GM23338 (cell line): ENCODE measurements at regions not wholly inside any gene's neighbourhood (a gene's known extent, or its start where the extent isn't known, plus 50 kb on each side); places are given as distances from the start of the nearest gene placed in this dataset.

ENCODE experiments used
- ATAC-seq: fragments of 200-7000 bp; cut with Tn5 transposase; 3 replicates; pipeline ENCODE4 v1.9.1; 2020
- DNase-seq: peaks from one replicate; pipeline ENCODE4 v3.0.0-alpha.2; 2015; ENCODE audit warnings: low spot score
- H2AFZ ChIP-seq: fragments of 200-600 bp; sonication (generic); 2 replicates; pipeline ENCODE4 v1.8.0; 2016; ENCODE audit warnings: antibody characterized with exemption, mild to moderate bottlenecking, moderate library complexity
- H3F3A ChIP-seq: fragments of 200-600 bp; sonication (generic); replicated peaks from 2 replicates; pipeline ENCODE4 v1.8.0; 2017; ENCODE audit warnings: antibody characterized with exemption, mixed run types, low read depth
- H3K27ac ChIP-seq: fragments of 200-600 bp; sonication (generic); 2 replicates; pipeline ENCODE4 v1.6.1; 2016; ENCODE audit warnings: low read depth
- H3K27me3 ChIP-seq: fragments of 200-600 bp; sonication (generic); 2 replicates; pipeline ENCODE4 v1.8.0; 2016; ENCODE audit warnings: mild to moderate bottlenecking, mixed run types, moderate library complexity; ENCODE audit not compliant: insufficient read depth
- H3K36me3 ChIP-seq: fragments of 200-600 bp; sonication (generic); 2 replicates; pipeline ENCODE4 v1.8.0; 2016; ENCODE audit warnings: mild to moderate bottlenecking; ENCODE audit not compliant: insufficient read depth
- H3K4me1 ChIP-seq: fragments of 200-600 bp; sonication (generic); 2 replicates; pipeline ENCODE4 v1.8.0; 2016; ENCODE audit warnings: mild to moderate bottlenecking, moderate library complexity; ENCODE audit not compliant: insufficient read depth
- H3K4me2 ChIP-seq: fragments of 200-600 bp; sonication (generic); 2 replicates; pipeline ENCODE4 v1.7.1; 2017; ENCODE audit warnings: mixed run types
- H3K4me3 ChIP-seq: fragments of 200-600 bp; sonication (generic); 2 replicates; pipeline ENCODE4 v1.6.1; 2016; ENCODE audit warnings: mixed run types
- H3K79me2 ChIP-seq: fragments of 200-600 bp; sonication (generic); replicated peaks from 2 replicates; pipeline ENCODE4 v1.8.0; 2017; ENCODE audit warnings: mild to moderate bottlenecking; ENCODE audit not compliant: insufficient read depth
- H3K9me2 ChIP-seq: fragments of 200-600 bp; sonication (generic); 2 replicates; pipeline ENCODE4 v1.8.0; 2017; ENCODE audit not compliant: insufficient read depth
- H4K20me1 ChIP-seq: fragments of 200-600 bp; sonication (generic); replicated peaks from 2 replicates; pipeline ENCODE4 v1.8.0; 2017; ENCODE audit warnings: mild to moderate bottlenecking; ENCODE audit not compliant: insufficient read depth
- H3K27ac Mint-ChIP-seq: 2 replicates; pipeline ENCODE4 v1.8.0; 2020; ENCODE audit warnings: inconsistent platforms, mild to moderate bottlenecking, moderate library complexity, mixed read lengths
- H3K27me3 Mint-ChIP-seq: 3 replicates; pipeline ENCODE4 v1.8.0; 2022; ENCODE audit warnings: low read depth, mild to moderate bottlenecking, moderate library complexity, mixed read lengths, inconsistent platforms; ENCODE audit not compliant: insufficient read depth, poor library complexity
- H3K36me3 Mint-ChIP-seq: 3 replicates; pipeline ENCODE4 v1.8.0; 2021; ENCODE audit warnings: low read depth, mild to moderate bottlenecking, inconsistent platforms, moderate library complexity, mixed read lengths
- H3K4me1 Mint-ChIP-seq: 3 replicates; pipeline ENCODE4 v1.8.0; 2020; ENCODE audit warnings: mild to moderate bottlenecking, inconsistent platforms, mixed read lengths
- H3K4me3 Mint-ChIP-seq: 3 replicates; pipeline ENCODE4 v1.8.0; 2021; ENCODE audit warnings: moderate library complexity, mild to moderate bottlenecking, inconsistent platforms, mixed read lengths
- H3K9me3 Mint-ChIP-seq: 3 replicates; pipeline ENCODE4 v1.8.0; 2020; ENCODE audit warnings: moderate library complexity, mild to moderate bottlenecking, inconsistent platforms, mixed read lengths
- CREB1 ChIP-seq: fragments of 250-450 bp; sonication (Bioruptor Pico); IDR thresholded peaks from 2 replicates; pipeline ENCODE4 v1.5.0; 2020; ENCODE audit warnings: low read depth, mild to moderate bottlenecking, moderate library complexity
- EZH2 ChIP-seq: fragments of 200-600 bp; sonication (generic); IDR thresholded peaks from one replicate; pipeline ENCODE4 v1.8.0; 2017; ENCODE audit warnings: antibody characterized with exemption, mild to moderate bottlenecking, low read depth; ENCODE audit not compliant: unreplicated experiment
- EZH2phosphoT487 ChIP-seq: fragments of 200-600 bp; sonication (generic); IDR thresholded peaks from one replicate; pipeline ENCODE4 v1.8.1; 2018; ENCODE audit warnings: antibody characterized with exemption; ENCODE audit not compliant: unreplicated experiment
- JUNB ChIP-seq: IDR thresholded peaks from one replicate; pipeline ENCODE4 v1.6.1; 2016; ENCODE audit warnings: antibody characterized with exemption; ENCODE audit not compliant: unreplicated experiment
- NANOG ChIP-seq: IDR thresholded peaks from 2 replicates; pipeline ENCODE4 v1.6.1; 2016; ENCODE audit warnings: antibody characterized with exemption, borderline replicate concordance
- POLR2AphosphoS5 ChIP-seq: IDR thresholded peaks from 2 replicates; pipeline ENCODE4 v1.6.1; 2016; ENCODE audit warnings: antibody characterized with exemption, low read depth
- STAT1 ChIP-seq: IDR thresholded peaks from one replicate; pipeline ENCODE4 v1.6.1; 2016; ENCODE audit warnings: antibody characterized with exemption; ENCODE audit not compliant: unreplicated experiment
- ZNF114 ChIP-seq: fragments of 250-450 bp; sonication (Bioruptor Pico); IDR thresholded peaks from 2 replicates; pipeline ENCODE4 v1.5.0; 2020; ENCODE audit warnings: mild to moderate bottlenecking, moderate library complexity
- ZNF331 ChIP-seq: fragments of 250-450 bp; sonication (Bioruptor Pico); IDR thresholded peaks from 2 replicates; pipeline ENCODE4 v1.5.0; 2020; ENCODE audit warnings: low read depth, mild to moderate bottlenecking, moderate library complexity
- TF ChIP-seq, protein P1 (sequence below): IDR thresholded peaks from one replicate; pipeline ENCODE4 v1.6.1; 2018; ENCODE audit warnings: antibody characterized with exemption; ENCODE audit not compliant: unreplicated experiment
- TF ChIP-seq, protein P2 (sequence below): IDR thresholded peaks from 2 replicates; pipeline ENCODE4 v1.6.1; 2016; ENCODE audit warnings: antibody characterized with exemption
- TF ChIP-seq, protein P3 (sequence below), 2 experiments: fragments of 200-600 bp in 1 of 2; sonication (generic) in 1 of 2; conservative IDR thresholded peaks; 2 replicates each; pipeline versions ENCODE4 v1.5.1 to v1.6.1; 2016 to 2017; ENCODE audit warnings: antibody characterized with exemption in 2 of 2, low read depth in 2 of 2, mild to moderate bottlenecking in 2 of 2, moderate library complexity in 1 of 2
- TF ChIP-seq, protein P4 (sequence below): fragments of 250-450 bp; sonication (Bioruptor Pico); IDR thresholded peaks from 2 replicates; pipeline ENCODE4 v1.5.0; 2020; ENCODE audit warnings: mild to moderate bottlenecking, moderate library complexity

DNA sequence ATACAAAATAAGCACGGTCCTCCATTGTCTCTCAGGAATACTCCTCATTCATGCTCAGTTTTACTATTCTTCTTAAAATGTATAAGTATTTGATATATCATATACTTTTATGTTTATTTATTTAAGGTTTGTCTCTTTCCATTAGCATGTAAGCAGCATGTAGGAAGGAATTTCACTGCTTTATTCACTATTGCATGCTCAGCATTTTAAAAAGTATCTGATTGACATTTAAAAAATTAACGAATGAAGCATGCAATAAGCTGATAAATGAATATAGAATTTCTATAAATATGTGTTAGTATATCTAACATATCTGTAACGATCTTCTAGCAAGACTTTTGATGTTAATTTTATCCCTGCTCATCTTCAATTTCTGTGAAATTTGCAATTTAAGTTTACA is 402.7 kb upstream of the BRINP3 start:
- H3K79me2 ChIP-seq = no peaks in the 10 kb centered on the region
- DNase-seq = no peak
- TF ChIP-seq EZH2phosphoT487 (no peak), EZH2 (no peak), CREB1 (CRISPR knock-in tag) (no peak), STAT1 (no peak), ZNF331 (CRISPR knock-in tag) (no peak), NANOG (no peak), ZNF114 (CRISPR knock-in tag) (no peak), JUNB (no peak), POLR2AphosphoS5 (no peak)
- TF ChIP-seq, protein P1, sequence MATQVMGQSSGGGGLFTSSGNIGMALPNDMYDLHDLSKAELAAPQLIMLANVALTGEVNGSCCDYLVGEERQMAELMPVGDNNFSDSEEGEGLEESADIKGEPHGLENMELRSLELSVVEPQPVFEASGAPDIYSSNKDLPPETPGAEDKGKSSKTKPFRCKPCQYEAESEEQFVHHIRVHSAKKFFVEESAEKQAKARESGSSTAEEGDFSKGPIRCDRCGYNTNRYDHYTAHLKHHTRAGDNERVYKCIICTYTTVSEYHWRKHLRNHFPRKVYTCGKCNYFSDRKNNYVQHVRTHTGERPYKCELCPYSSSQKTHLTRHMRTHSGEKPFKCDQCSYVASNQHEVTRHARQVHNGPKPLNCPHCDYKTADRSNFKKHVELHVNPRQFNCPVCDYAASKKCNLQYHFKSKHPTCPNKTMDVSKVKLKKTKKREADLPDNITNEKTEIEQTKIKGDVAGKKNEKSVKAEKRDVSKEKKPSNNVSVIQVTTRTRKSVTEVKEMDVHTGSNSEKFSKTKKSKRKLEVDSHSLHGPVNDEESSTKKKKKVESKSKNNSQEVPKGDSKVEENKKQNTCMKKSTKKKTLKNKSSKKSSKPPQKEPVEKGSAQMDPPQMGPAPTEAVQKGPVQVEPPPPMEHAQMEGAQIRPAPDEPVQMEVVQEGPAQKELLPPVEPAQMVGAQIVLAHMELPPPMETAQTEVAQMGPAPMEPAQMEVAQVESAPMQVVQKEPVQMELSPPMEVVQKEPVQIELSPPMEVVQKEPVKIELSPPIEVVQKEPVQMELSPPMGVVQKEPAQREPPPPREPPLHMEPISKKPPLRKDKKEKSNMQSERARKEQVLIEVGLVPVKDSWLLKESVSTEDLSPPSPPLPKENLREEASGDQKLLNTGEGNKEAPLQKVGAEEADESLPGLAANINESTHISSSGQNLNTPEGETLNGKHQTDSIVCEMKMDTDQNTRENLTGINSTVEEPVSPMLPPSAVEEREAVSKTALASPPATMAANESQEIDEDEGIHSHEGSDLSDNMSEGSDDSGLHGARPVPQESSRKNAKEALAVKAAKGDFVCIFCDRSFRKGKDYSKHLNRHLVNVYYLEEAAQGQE = no peak
- TF ChIP-seq, protein P2, sequence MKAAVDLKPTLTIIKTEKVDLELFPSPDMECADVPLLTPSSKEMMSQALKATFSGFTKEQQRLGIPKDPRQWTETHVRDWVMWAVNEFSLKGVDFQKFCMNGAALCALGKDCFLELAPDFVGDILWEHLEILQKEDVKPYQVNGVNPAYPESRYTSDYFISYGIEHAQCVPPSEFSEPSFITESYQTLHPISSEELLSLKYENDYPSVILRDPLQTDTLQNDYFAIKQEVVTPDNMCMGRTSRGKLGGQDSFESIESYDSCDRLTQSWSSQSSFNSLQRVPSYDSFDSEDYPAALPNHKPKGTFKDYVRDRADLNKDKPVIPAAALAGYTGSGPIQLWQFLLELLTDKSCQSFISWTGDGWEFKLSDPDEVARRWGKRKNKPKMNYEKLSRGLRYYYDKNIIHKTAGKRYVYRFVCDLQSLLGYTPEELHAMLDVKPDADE = no peak
- TF ChIP-seq, protein P3, sequence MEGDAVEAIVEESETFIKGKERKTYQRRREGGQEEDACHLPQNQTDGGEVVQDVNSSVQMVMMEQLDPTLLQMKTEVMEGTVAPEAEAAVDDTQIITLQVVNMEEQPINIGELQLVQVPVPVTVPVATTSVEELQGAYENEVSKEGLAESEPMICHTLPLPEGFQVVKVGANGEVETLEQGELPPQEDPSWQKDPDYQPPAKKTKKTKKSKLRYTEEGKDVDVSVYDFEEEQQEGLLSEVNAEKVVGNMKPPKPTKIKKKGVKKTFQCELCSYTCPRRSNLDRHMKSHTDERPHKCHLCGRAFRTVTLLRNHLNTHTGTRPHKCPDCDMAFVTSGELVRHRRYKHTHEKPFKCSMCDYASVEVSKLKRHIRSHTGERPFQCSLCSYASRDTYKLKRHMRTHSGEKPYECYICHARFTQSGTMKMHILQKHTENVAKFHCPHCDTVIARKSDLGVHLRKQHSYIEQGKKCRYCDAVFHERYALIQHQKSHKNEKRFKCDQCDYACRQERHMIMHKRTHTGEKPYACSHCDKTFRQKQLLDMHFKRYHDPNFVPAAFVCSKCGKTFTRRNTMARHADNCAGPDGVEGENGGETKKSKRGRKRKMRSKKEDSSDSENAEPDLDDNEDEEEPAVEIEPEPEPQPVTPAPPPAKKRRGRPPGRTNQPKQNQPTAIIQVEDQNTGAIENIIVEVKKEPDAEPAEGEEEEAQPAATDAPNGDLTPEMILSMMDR (conservative IDR thresholded peaks at IDR 0.05; ENCODE audit: low read depth in 2 of 2) = no peak
- TF ChIP-seq, protein P4, sequence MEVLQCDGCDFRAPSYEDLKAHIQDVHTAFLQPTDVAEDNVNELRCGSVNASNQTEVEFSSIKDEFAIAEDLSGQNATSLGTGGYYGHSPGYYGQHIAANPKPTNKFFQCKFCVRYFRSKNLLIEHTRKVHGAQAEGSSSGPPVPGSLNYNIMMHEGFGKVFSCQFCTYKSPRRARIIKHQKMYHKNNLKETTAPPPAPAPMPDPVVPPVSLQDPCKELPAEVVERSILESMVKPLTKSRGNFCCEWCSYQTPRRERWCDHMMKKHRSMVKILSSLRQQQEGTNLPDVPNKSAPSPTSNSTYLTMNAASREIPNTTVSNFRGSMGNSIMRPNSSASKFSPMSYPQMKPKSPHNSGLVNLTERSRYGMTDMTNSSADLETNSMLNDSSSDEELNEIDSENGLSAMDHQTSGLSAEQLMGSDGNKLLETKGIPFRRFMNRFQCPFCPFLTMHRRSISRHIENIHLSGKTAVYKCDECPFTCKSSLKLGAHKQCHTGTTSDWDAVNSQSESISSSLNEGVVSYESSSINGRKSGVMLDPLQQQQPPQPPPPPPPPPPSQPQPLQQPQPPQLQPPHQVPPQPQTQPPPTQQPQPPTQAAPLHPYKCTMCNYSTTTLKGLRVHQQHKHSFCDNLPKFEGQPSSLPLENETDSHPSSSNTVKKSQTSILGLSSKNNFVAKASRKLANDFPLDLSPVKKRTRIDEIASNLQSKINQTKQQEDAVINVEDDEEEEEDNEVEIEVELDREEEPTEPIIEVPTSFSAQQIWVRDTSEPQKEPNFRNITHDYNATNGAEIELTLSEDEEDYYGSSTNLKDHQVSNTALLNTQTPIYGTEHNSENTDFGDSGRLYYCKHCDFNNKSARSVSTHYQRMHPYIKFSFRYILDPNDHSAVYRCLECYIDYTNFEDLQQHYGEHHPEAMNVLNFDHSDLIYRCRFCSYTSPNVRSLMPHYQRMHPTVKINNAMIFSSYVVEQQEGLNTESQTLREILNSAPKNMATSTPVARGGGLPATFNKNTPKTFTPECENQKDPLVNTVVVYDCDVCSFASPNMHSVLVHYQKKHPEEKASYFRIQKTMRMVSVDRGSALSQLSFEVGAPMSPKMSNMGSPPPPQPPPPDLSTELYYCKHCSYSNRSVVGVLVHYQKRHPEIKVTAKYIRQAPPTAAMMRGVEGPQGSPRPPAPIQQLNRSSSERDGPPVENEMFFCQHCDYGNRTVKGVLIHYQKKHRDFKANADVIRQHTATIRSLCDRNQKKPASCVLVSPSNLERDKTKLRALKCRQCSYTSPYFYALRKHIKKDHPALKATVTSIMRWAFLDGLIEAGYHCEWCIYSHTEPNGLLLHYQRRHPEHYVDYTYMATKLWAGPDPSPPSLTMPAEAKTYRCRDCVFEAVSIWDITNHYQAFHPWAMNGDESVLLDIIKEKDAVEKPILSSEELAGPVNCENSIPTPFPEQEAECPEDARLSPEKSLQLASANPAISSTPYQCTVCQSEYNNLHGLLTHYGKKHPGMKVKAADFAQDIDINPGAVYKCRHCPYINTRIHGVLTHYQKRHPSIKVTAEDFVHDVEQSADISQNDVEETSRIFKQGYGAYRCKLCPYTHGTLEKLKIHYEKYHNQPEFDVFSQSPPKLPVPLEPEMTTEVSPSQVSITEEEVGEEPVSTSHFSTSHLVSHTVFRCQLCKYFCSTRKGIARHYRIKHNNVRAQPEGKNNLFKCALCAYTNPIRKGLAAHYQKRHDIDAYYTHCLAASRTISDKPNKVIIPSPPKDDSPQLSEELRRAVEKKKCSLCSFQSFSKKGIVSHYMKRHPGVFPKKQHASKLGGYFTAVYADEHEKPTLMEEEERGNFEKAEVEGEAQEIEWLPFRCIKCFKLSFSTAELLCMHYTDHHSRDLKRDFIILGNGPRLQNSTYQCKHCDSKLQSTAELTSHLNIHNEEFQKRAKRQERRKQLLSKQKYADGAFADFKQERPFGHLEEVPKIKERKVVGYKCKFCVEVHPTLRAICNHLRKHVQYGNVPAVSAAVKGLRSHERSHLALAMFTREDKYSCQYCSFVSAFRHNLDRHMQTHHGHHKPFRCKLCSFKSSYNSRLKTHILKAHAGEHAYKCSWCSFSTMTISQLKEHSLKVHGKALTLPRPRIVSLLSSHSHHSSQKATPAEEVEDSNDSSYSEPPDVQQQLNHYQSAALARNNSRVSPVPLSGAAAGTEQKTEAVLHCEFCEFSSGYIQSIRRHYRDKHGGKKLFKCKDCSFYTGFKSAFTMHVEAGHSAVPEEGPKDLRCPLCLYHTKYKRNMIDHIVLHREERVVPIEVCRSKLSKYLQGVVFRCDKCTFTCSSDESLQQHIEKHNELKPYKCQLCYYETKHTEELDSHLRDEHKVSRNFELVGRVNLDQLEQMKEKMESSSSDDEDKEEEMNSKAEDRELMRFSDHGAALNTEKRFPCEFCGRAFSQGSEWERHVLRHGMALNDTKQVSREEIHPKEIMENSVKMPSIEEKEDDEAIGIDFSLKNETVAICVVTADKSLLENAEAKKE = no peak
- no peak overlapping the region for H2AFZ ChIP-seq
- no peaks in the 10 kb centered on the region for H3K36me3 ChIP-seq
- Mint-ChIP-seq H3K4me3 (no peak overlapping the region), H3K27me3 (no peaks in the 10 kb centered on the region), H3K9me3 (no peaks in the 10 kb centered on the region), H3K36me3 (no peaks in the 10 kb centered on the region), H3K27ac (no peak overlapping the region), H3K4me1 (no peaks in the 10 kb centered on the region)
- no peaks in the 10 kb centered on the region for H3K4me1 ChIP-seq
- no peak overlapping the region for H3K4me3 ChIP-seq
- H3K27me3 ChIP-seq = no peaks in the 10 kb centered on the region
- no peaks in the 10 kb centered on the region for H3K9me2 ChIP-seq
- no peaks in the 10 kb centered on the region for H4K20me1 ChIP-seq
- H3K4me2 ChIP-seq = no peak overlapping the region
- H3K27ac ChIP-seq = no peak overlapping the region
- no peaks in the 10 kb centered on the region for H3F3A ChIP-seq
- no peak for ATAC-seq
